Caco-2 (cell line): ENCODE measurements at regions not wholly inside any gene's neighbourhood (a gene's known extent, or its start where the extent isn't known, plus 50 kb on each side); places are given as distances from the start of the nearest gene placed in this dataset.
A peak's percentile ranks its signal among the peaks of the same experiment; 100 is the strongest.

ENCODE experiments used
- BruUV-seq: library from RNA; stranded (reverse); fragments of 400-500 nt; replicated peaks from 2 replicates; lab custom pipeline; 2021; lab: Mats Ljungman, UMichigan
- CTCF ChIA-PET: fragments of 300-600 bp; sonication (Branson Sonifier 250); formaldehyde crosslinking; loops from one replicate; lab custom pipeline; 2022; ENCODE audit warnings: antibody characterized with exemption; lab: Charles Lee
- POLR2A ChIA-PET: fragments of 300-600 bp; sonication (Branson Sonifier 250); formaldehyde crosslinking; loops from one replicate; lab custom pipeline; 2022; ENCODE audit warnings: antibody characterized with exemption; lab: Charles Lee
- DNase-seq, 2 experiments: peaks; one replicate each; pipeline versions ENCODE4 v3.0.0 to v3.0.0-alpha.2; 2020 to 2022
- H3K27me3 ChIP-seq: replicated peaks from 2 replicates; pipeline ENCODE4 v1.6.0; 2011; ENCODE audit warnings: low read length; ENCODE audit not compliant: control insufficient read depth, insufficient read depth
- H3K36me3 ChIP-seq: 2 replicates; pipeline ENCODE4 v1.5.1; 2011; ENCODE audit warnings: low read length; ENCODE audit not compliant: control insufficient read depth, insufficient read depth
- H3K4me1 ChIP-seq: fragments of 250-450 bp; sonication (Bioruptor Pico); 2 replicates; pipeline ENCODE4 v1.5.1; 2020; ENCODE audit warnings: mild to moderate bottlenecking
- H3K4me3 ChIP-seq: 2 replicates; pipeline ENCODE4 v1.5.1; 2011; ENCODE audit warnings: low read depth, mild to moderate bottlenecking, control low read depth, low read length
- H3K9me3 ChIP-seq: fragments of 250-450 bp; sonication (Bioruptor Pico); 2 replicates; pipeline ENCODE4 v1.5.1; 2020; ENCODE audit warnings: mild to moderate bottlenecking, moderate library complexity
- H3K27ac Mint-ChIP-seq: one replicate; pipeline ENCODE4 v1.8.0; 2022; ENCODE audit warnings: mixed read lengths; ENCODE audit not compliant: unreplicated experiment
- H3K27me3 Mint-ChIP-seq: one replicate; pipeline ENCODE4 v1.8.0; 2022; ENCODE audit warnings: mixed read lengths; ENCODE audit not compliant: insufficient read depth, unreplicated experiment
- H3K36me3 Mint-ChIP-seq: one replicate; pipeline ENCODE4 v1.8.0; 2022; ENCODE audit warnings: mild to moderate bottlenecking, mixed read lengths; ENCODE audit not compliant: insufficient read depth, unreplicated experiment
- H3K4me1 Mint-ChIP-seq: one replicate; pipeline ENCODE4 v1.8.0; 2022; ENCODE audit warnings: low read depth, mixed read lengths; ENCODE audit not compliant: unreplicated experiment
- H3K4me3 Mint-ChIP-seq: one replicate; pipeline ENCODE4 v1.8.0; 2022; ENCODE audit warnings: mild to moderate bottlenecking, moderate library complexity, mixed read lengths; ENCODE audit not compliant: unreplicated experiment
- H3K9me3 Mint-ChIP-seq: one replicate; pipeline ENCODE4 v1.8.0; 2022; ENCODE audit warnings: mixed read lengths; ENCODE audit not compliant: unreplicated experiment
- intact Hi-C: fragments of 100-400 bp; cut with micrococcal nuclease; formaldehyde crosslinking; loops from one replicate; pipeline ENCODE4 v1.10.0; 2022; ENCODE audit not compliant: unreplicated experiment
- TF ChIP-seq, protein P1 (sequence below), 2 experiments: fragments of 200-600 bp in 1 of 2; IDR thresholded peaks; 1 replicate in 1 of 2; 2 replicates in 1 of 2; pipeline versions ENCODE4 v1.5.1 to v1.8.0; 2011 to 2022; ENCODE audit warnings: antibody characterized with exemption in 1 of 2, control low read depth in 1 of 2, inconsistent platforms in 1 of 2, low read depth in 1 of 2, low read length in 1 of 2, mild to moderate bottlenecking in 1 of 2, moderate library complexity in 1 of 2; ENCODE audit not compliant: insufficient read depth in 1 of 2, severe bottlenecking in 1 of 2, unreplicated experiment in 1 of 2

DNA sequence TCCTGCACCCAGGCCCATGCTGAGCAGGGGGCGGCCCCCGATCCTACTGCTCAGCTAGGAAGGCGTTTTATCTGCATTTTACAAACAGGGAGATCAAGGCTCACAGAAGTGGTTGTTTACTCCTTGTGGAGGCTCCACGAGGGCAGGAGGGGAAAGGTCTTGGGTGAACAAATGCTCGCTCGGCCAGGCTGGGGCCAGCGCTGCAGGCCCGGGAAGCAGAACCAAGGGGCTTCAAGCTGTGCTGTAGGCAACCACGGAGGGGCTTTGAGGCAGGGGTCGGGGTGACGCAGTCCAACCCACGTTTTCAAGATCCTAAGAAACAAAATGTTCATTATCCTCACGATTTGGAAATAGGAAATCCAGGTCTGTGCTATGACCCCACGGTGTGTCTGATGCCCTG is 125.8 kb downstream of the HMX1 start:
- H3K36me3 ChIP-seq: no peaks in the 10 kb centered on the region
- no peaks in the 10 kb centered on the region for H3K27me3 ChIP-seq
- Mint-ChIP-seq H3K9me3 (peaks cover 17% of the 10 kb centered on the region), H3K27me3 (peaks cover 12% of the 10 kb centered on the region), H3K36me3 (no peaks in the 10 kb centered on the region), H3K27ac (no peak overlapping the region), H3K4me3 (no peak overlapping the region), H3K4me1 (no peaks in the 10 kb centered on the region)
- no peak for DNase-seq
- H3K4me1 ChIP-seq: no peaks in the 10 kb centered on the region
- ChIA-PET POLR2A (no interaction called here), CTCF (no interaction called here)
- no peak overlapping the region for H3K4me3 ChIP-seq
- intact Hi-C loops: no loop called here
- no TSS peak for BruUV-seq
- TF ChIP-seq, protein P1, sequence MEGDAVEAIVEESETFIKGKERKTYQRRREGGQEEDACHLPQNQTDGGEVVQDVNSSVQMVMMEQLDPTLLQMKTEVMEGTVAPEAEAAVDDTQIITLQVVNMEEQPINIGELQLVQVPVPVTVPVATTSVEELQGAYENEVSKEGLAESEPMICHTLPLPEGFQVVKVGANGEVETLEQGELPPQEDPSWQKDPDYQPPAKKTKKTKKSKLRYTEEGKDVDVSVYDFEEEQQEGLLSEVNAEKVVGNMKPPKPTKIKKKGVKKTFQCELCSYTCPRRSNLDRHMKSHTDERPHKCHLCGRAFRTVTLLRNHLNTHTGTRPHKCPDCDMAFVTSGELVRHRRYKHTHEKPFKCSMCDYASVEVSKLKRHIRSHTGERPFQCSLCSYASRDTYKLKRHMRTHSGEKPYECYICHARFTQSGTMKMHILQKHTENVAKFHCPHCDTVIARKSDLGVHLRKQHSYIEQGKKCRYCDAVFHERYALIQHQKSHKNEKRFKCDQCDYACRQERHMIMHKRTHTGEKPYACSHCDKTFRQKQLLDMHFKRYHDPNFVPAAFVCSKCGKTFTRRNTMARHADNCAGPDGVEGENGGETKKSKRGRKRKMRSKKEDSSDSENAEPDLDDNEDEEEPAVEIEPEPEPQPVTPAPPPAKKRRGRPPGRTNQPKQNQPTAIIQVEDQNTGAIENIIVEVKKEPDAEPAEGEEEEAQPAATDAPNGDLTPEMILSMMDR (IDR thresholded peaks at IDR 0.05; ENCODE audit: insufficient read depth in 1 of 2, low read depth in 1 of 2, low read length in 1 of 2, severe bottlenecking in 1 of 2, unreplicated experiment in 1 of 2): no peak
- H3K9me3 ChIP-seq: no peaks in the 10 kb centered on the region

- BruUV-seq: no TSS peak
- CTCF ChIA-PET: no interaction called here
- peaks cover 9% of the 10 kb centered on the region for H3K27me3 Mint-ChIP-seq
- POLR2A ChIA-PET: no interaction called here
- intact Hi-C loops: no loop called here
- TF ChIP-seq, protein P1 (IDR thresholded peaks at IDR 0.05; ENCODE audit: insufficient read depth in 1 of 2, low read depth in 1 of 2, low read length in 1 of 2, severe bottlenecking in 1 of 2, unreplicated experiment in 1 of 2): no peak
- H3K36me3 ChIP-seq: no peaks in the 10 kb centered on the region
- H3K9me3 ChIP-seq: no peaks in the 10 kb centered on the region
- H3K4me3 Mint-ChIP-seq: no peak overlapping the region
- H3K9me3 Mint-ChIP-seq: peaks cover 17% of the 10 kb centered on the region
- no peak overlapping the region for H3K27ac Mint-ChIP-seq
- H3K4me1 ChIP-seq: no peaks in the 10 kb centered on the region
- H3K4me3 ChIP-seq: no peak overlapping the region
- H3K27me3 ChIP-seq: no peaks in the 10 kb centered on the region
- DNase-seq: peak in 1 of 2 experiments; percentile 13
- H3K36me3 Mint-ChIP-seq: no peaks in the 10 kb centered on the region
- H3K4me1 Mint-ChIP-seq: no peaks in the 10 kb centered on the region
Measured at GRCh38 chr4:8745005-8745790, 126.4 kb downstream of the HMX1 start.

DNA sequence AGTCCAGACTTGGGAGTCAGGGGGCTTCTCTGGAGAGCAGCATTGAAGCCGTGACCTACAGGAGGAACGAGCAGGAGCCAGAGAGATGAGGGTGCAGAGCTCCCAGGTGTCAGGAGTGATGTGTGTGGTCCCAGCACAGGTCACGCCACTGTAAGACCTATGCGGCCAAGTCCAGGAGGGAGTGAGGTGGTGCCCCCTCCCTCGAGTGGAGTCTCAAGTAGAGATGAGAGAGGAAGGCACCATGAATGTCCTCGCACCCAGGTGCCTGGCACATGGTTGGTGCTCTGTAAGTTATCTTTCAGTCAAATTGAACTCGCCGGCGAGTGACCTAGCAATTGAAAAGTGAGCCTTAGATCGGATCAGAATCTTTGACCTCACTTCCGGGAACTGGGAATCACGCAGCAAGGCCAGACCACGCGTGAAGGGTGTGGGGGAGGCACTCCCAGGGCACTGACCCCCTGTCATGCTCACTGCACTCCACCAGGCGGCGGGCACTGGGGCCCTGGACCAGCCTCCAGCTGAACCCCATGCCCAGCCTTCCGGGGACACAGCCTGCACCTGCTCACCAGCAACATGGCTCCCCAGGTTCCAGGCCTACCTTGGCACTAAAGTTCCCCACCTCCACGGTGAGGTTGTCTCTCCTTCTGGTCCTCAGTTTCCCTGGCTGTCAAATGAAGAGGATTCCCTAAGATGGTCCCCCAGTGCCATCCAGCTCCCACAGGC is 127.4 kb downstream of the HMX1 start:
- Mint-ChIP-seq H3K36me3 (no peaks in the 10 kb centered on the region), H3K9me3 (peaks cover 17% of the 10 kb centered on the region), H3K4me1 (no peaks in the 10 kb centered on the region), H3K27ac (no peak overlapping the region), H3K27me3 (peaks cover 3% of the 10 kb centered on the region), H3K4me3 (no peak overlapping the region)
- Histone ChIP-seq H3K36me3 (no peaks in the 10 kb centered on the region), H3K4me3 (no peak overlapping the region), H3K27me3 (no peaks in the 10 kb centered on the region), H3K4me1 (no peaks in the 10 kb centered on the region), H3K9me3 (no peaks in the 10 kb centered on the region)
- BruUV-seq: no TSS peak
- TF ChIP-seq, protein P1 (IDR thresholded peaks at IDR 0.05; ENCODE audit: insufficient read depth in 1 of 2, low read depth in 1 of 2, low read length in 1 of 2, severe bottlenecking in 1 of 2, unreplicated experiment in 1 of 2): peak in 1 of 2 experiments; percentile 12
- DNase-seq: no peak
- POLR2A ChIA-PET: no interaction called here
- intact Hi-C loops: no loop called here
- CTCF ChIA-PET: no interaction called here
